ENCODE measurements at regions not wholly inside any gene's neighbourhood (a gene's known extent, or its start where the extent isn't known, plus 50 kb on each side); places are given as distances from the start of the nearest gene placed in this dataset.

DNA sequence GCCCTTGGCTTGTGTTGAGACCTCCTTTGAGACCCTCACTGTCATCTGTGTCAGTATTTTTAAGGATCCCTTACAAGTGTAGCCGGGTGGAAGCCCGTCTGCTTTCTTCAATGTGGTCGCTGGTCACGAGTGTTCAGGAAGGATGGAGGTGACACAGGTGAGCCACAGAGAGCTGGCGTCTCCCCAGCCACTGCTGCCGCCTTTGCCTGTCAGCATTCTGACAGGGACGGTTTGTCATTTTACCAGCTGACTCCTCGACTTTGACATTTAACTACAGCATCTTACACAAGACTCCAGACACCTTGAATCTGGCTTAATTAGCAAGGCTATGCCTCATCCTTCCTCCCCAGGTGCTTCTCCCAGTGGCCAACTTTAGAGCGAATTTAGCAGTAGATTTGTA lies 56.3 kb upstream of the MPHOSPH6 start:
- TF ChIP-seq SP1 (IDR thresholded peaks at IDR 0.05): no peak
- TF ChIP-seq SP1 (CRISPR knock-in tag; IDR thresholded peaks at IDR 0.05): no peak
- TF ChIP-seq, protein P1, sequence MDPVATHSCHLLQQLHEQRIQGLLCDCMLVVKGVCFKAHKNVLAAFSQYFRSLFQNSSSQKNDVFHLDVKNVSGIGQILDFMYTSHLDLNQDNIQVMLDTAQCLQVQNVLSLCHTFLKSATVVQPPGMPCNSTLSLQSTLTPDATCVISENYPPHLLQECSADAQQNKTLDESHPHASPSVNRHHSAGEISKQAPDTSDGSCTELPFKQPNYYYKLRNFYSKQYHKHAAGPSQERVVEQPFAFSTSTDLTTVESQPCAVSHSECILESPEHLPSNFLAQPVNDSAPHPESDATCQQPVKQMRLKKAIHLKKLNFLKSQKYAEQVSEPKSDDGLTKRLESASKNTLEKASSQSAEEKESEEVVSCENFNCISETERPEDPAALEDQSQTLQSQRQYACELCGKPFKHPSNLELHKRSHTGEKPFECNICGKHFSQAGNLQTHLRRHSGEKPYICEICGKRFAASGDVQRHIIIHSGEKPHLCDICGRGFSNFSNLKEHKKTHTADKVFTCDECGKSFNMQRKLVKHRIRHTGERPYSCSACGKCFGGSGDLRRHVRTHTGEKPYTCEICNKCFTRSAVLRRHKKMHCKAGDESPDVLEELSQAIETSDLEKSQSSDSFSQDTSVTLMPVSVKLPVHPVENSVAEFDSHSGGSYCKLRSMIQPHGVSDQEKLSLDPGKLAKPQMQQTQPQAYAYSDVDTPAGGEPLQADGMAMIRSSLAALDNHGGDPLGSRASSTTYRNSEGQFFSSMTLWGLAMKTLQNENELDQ (CRISPR knock-in tag; IDR thresholded peaks at IDR 0.05; ENCODE audit: borderline replicate concordance): no peak
- TF ChIP-seq LBX2 (CRISPR knock-in tag; IDR thresholded peaks at IDR 0.05; ENCODE audit: borderline replicate concordance): no peak
- no peak for TF ChIP-seq GLI4 (CRISPR knock-in tag; IDR thresholded peaks at IDR 0.05; ENCODE audit: borderline replicate concordance)
- no peak for TF ChIP-seq SSRP1 (CRISPR knock-in tag; IDR thresholded peaks at IDR 0.05)
- no peak for TF ChIP-seq NR2C2 (CRISPR knock-in tag; IDR thresholded peaks at IDR 0.05; ENCODE audit: borderline replicate concordance)
- TF ChIP-seq PRMT3 (CRISPR knock-in tag; IDR thresholded peaks at IDR 0.05; ENCODE audit: borderline replicate concordance, low read depth): no peak
- no peak for TF ChIP-seq NKX3-1 (CRISPR knock-in tag; IDR thresholded peaks at IDR 0.05)
- TF ChIP-seq PAF1 (CRISPR knock-in tag; IDR thresholded peaks at IDR 0.05): no peak
- TF ChIP-seq SALL1 (CRISPR knock-in tag; IDR thresholded peaks at IDR 0.05): no peak
- no peak for TF ChIP-seq NR2F1 (CRISPR knock-in tag; IDR thresholded peaks at IDR 0.05)
- no peak for TF ChIP-seq ZNF740 (CRISPR knock-in tag; IDR thresholded peaks at IDR 0.05)
- TF ChIP-seq ZBTB38 (CRISPR knock-in tag; IDR thresholded peaks at IDR 0.05): no peak
- no peak for TF ChIP-seq NFYB (CRISPR knock-in tag; IDR thresholded peaks at IDR 0.05)
- TF ChIP-seq NCOA5 (CRISPR knock-in tag; IDR thresholded peaks at IDR 0.05): no peak
- no peak for TF ChIP-seq U2AF1 (optimal IDR thresholded peaks at IDR 0.05; ENCODE audit: low read depth, low read length)
- TF ChIP-seq SUZ12 (IDR thresholded peaks at IDR 0.05; ENCODE audit: low read depth, low read length): no peak
- TF ChIP-seq PCBP1 (IDR thresholded peaks at IDR 0.05; ENCODE audit: borderline replicate concordance, low read depth, low read length): no peak
- POLR2A ChIA-PET: no interaction called here
- in situ Hi-C loops (cut with HindIII; ENCODE audit: extremely low pct_ligation_motif_present, low pct_unique_long_range_greater_than_20kb) (loop anchor here (5.0 to 10.0 kb wide), 2 partner anchors 194 to 282 kb away; no protein-coding TSS in a partner anchor), intact Hi-C loops (cut with micrococcal nuclease; ENCODE audit: unreplicated experiment) (no loop called here)
- Histone ChIP-seq H3K79me2 (ENCODE audit: insufficient read depth, low read length) (no peaks in the 10 kb centered on the region), H3K4me2 (ENCODE audit: low read depth, low read length) (no peak overlapping the region), H3K4me1 (ENCODE audit: insufficient read depth, low read length) (no peaks in the 10 kb centered on the region), H3K4me3 (replicated peaks in 1 of 3; ENCODE audit: insufficient read depth in 1 of 3, low read depth in 2 of 3, low read length in 3 of 3) (no peak overlapping the region), H3K9ac (ENCODE audit: insufficient read depth, low read depth, low read length) (no peak overlapping the region), H4K20me1 (ENCODE audit: insufficient read depth, low read length) (no peaks in the 10 kb centered on the region), H3K36me3 (replicated peaks in 1 of 2; ENCODE audit: control insufficient read depth in 1 of 2, insufficient read depth in 2 of 2, low read length in 2 of 2) (no peaks in the 10 kb centered on the region), H2AFZ (ENCODE audit: low read length) (no peak overlapping the region), H3K9me3 (ENCODE audit: low read length) (no peaks in the 10 kb centered on the region), H3K27ac (ENCODE audit: extremely low read length, insufficient read depth, low read length) (no peak overlapping the region), H3K27me3 (ENCODE audit: control insufficient read depth in 1 of 2, insufficient read depth in 2 of 2, low read length in 2 of 2) (no peaks in the 10 kb centered on the region)
- FAIRE-seq (no peak), ATAC-seq (no peak), DNase-seq (ENCODE audit: low spot score) (no peak)
- CTCF ChIA-PET (ENCODE audit: low intra/inter-chr PET ratio, low total read pairs): no interaction called here
- 33% methylated on average over 9 of the region's 9 CpGs for WGBS (ENCODE audit: low lambda C conversion rate)
- no TSS peak for BruUV-seq (replicated peaks)
